NCI-H1105 (cell line): ENCODE measurements at regions not wholly inside any gene's neighbourhood (a gene's known extent, or its start where the extent isn't known, plus 50 kb on each side); places are given as distances from the start of the nearest gene placed in this dataset.

ENCODE experiments used
- DNase-seq: peaks from one replicate; lab custom pipeline; 2025; lab: John Stamatoyannopoulos, UW

DNA sequence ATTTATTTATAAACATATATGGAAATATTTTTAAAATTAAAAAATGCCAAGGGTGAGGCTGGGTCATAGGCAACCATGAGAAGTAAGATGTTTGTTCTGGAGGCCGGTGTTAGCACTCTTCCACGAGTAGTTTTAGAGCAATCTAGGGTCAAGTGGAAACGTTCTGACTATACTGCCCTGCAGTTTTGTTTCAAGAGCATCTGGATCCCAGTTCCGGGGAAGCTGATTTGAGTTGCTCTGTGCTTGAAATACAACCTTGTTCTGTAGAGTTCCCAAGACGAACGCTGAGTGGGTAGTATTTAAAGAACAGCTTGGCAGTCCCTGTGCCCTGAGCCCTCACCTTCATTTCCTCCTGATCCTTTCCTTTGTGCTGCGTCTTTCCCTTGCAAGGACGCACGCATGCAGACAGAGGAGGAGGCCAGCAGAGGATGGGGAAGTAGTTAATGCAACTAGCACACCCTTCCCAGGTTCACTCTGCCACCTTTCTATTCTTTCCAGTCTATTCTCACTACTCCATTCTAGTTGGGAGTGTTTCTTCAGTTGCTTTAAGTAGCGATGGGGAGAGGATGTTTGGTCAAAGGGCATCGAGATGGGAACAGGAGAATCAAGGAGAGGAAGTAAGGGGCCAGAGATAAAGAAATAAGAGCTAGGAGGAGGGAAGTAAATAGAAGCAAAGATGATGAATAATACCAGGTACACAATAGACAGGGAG is 68.3 kb upstream of the ZSWIM6 start:
- DNase-seq, result no peak

DNA sequence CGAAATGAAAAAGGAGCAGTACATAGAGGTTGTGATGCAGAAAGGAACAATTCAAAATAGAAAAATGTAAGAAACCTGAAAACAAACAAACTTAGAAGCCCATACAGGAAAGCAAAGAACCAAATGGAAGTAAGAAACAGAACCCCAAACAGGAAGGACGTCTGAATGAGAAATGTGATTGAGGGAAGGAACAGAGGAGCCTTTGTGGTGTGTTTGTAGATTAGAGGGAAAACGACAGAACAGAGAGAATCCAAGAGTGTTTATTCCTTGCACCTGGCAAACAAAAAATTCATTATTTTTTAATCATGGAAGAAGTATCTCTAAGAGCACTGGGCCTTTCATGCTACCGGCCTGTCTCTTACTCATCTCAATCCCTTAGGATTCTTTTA is 67.8 kb upstream of the ZSWIM6 start:
- DNase-seq, result no peak

GRCh38 chr5:61267116-61267515 is 64.9 kb upstream of the ZSWIM6 start:
- no peak for DNase-seq

DNA sequence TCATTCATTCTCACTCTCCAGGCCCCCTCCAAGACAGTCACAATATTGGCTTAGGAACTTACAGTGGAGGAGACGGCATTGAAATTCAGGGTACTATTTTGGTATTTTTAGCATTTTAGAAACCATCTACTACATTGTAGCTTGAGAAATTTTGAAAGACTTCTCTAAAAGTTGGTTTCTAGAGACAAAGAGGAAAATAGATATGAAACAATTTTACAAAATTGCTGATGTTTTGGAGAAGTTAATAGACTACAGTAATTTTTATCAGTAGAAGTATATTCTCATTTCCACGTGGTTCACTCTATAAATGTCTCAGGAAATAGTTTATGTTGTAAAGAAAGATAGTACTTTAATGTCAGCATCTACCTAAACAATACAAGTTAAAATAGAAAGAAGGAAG is 63.2 kb upstream of the ZSWIM6 start:
- no peak for DNase-seq

- no peak for DNase-seq
Measured at GRCh38 chr5:61270510-61271165, 61.4 kb upstream of the ZSWIM6 start.

- no peak for DNase-seq
Measured at GRCh38 chr5:61272688-61273087, 59.4 kb upstream of the ZSWIM6 start.

GRCh38 chr5:61273279-61273975 is 58.6 kb upstream of the ZSWIM6 start:
- DNase-seq, result no peak

DNA sequence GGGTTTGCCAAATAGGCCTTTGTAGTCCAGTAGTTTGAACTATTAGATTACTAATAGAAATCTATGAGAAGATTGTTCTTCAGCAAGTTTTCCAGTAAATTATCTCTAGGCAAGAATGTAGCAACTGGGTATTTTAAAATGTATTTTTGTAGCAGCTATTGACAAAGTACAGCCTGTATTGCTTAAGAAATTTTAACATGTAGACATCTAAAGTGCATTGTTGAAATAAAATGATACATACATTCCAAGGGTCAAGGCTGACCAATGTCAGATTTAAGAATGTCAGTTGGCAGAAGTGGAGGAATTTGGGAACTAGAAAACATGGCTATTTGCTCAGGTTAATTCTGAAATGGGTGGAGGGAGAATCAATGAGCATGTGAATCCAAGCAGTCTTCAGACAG is 57.5 kb upstream of the ZSWIM6 start:
- DNase-seq, result no peak

- DNase-seq, result no peak
Measured at GRCh38 chr5:61275841-61276240, 56.2 kb upstream of the ZSWIM6 start.

DNA sequence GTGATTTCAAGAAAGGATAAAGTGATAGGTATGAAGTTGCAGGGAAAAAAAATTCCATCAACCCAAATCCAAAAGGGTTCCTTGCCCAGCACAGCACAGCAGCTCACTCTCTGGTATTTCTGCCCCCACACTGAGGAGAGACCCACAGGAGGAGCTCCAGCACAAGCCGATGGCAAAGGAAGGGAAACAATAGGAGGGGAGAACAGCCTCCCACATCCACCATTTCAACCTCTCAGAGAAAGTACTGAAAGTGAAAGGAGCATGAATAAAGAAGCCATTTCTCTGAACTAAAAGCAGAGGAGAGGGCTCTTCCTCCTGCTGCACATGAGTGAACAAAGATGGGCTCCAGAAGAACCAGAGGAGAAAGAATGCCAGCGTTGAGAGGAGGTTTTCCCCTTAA is 54.9 kb upstream of the ZSWIM6 start:
- DNase-seq, result no peak

DNA sequence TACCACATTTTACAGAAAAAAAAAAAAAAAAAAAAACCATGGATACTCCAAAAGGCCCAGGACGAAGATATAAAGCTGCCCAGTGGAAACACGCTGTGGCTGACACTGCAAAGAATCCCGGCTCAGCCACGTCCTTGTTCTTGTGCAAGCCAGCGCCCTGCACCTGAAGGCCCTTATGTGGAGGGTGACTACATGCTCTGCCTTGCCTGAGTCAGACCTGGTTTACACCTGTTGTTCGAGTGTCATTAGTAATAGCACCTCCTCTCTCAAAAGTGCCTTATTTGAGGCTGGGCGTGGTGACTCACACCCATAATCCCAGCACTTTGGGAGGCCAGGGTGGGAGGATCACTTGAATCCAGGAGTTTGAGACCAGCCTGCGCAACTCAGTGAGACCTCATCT is 54.3 kb upstream of the ZSWIM6 start:
- no peak for DNase-seq

DNA sequence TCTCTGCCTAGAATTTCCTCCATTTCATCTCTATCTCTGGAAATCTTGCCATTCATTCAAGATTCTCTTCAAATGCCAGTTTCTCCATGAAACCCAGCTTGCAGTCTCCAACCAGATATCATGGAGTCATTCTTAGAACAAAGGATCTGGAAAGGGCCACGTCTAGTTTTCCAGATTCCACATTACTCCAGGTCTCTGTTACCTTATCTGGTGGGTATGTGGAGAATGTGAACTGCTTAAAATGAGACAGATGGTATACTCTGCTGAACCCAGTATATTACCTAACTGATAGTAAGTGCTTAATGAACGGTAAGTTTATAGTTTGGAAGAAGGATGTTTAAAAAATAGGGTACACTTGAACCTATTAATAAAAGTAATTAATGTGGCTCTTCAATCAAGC is 52.3 kb upstream of the ZSWIM6 start:
- no peak for DNase-seq

GRCh38 chr5:61280205-61280604 is 51.9 kb upstream of the ZSWIM6 start:
- DNase-seq, result peak; percentile 89

DNA sequence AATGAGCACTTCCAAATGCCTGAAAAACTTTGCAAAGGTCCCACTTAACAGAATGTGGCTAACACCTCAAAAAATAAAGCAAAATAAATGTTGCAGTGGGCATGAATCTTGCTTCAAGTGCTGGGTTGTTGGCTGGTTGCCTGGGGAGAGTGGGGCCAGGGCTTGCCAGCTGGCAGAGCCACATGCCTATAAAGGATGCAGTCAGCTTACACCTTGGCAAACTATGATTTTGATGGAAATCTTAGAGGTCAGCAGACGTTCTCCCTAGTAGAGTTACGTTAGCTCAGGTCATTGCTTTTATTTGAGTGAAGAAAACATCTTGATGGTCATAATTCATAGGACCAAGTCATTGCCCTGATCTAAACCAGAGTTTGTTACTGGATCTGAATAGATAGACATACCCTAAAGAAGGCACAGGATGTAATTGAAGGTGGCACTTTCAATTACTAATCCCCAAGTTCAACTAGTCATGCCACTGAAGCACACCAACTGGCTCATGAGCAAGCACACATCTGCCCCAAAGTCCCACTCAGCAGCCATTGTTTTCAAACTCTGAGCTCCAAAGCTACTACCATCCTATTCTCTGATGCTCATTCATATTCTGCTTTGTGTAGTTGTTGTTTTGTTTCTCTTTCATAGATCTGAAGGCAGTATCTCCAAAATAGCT is 51.2 kb upstream of the ZSWIM6 start:
- peak; percentile 59 for DNase-seq

GRCh38 chr5:61281686-61282085 is 50.4 kb upstream of the ZSWIM6 start:
- no peak for DNase-seq
